Breast epithelium (tissue), 3 donors: ENCODE measurements at regions not wholly inside any gene's neighbourhood (a gene's known extent, or its start where the extent isn't known, plus 50 kb on each side); places are given as distances from the start of the nearest gene placed in this dataset.

ENCODE experiments used
- CTCF ChIP-seq, 3 donors: fragments of 450-650 bp; IDR thresholded peaks; one replicate each; pipeline ENCODE4 v1.5.1; 2016 to 2017; ENCODE audit warnings: antibody characterized with exemption in 3 of 3, mild to moderate bottlenecking in 3 of 3, moderate library complexity in 3 of 3
- POLR2A ChIP-seq: fragments of 450-650 bp; IDR thresholded peaks from one replicate; pipeline ENCODE4 v1.6.1; 2016; ENCODE audit warnings: antibody characterized with exemption, mild to moderate bottlenecking, moderate library complexity

- TF ChIP-seq CTCF (IDR thresholded peaks at IDR 0.05) (no peak), POLR2A (no peak)
These were observed 275.5 kb downstream of the MBD2 start for GRCh38 chr18:53948991-53949390.
